HCT116 (cell line): ENCODE measurements at regions not wholly inside any gene's neighbourhood (a gene's known extent, or its start where the extent isn't known, plus 50 kb on each side); places are given as distances from the start of the nearest gene placed in this dataset.

ENCODE experiments used
- ATAC-seq: fragments of 200-7000 bp; cut with Tn5 transposase; 2 replicates; pipeline ENCODE4 v1.9.1; 2020; ENCODE audit warnings: mild to moderate bottlenecking, moderate library complexity
- BruUV-seq: library from RNA; stranded (reverse); fragments of 400-500 nt; replicated peaks from 2 replicates; lab custom pipeline; 2021; lab: Mats Ljungman, UMichigan
- CTCF ChIA-PET: fragments of 300-600 bp; sonication (Branson Sonifier 250); formaldehyde crosslinking; loops from one replicate; lab custom pipeline; 2021; ENCODE audit warnings: antibody characterized with exemption; lab: Charles Lee
- POLR2A ChIA-PET: fragments of 300-600, 350-600 bp; sonication (Branson Sonifier 250); formaldehyde crosslinking; loops from one replicate; lab custom pipeline; 2021; ENCODE audit warnings: antibody characterized with exemption; lab: Charles Lee
- RAD21 ChIA-PET, 2 experiments: fragments of 300-600 bp; sonication (Branson Sonifier 250); formaldehyde crosslinking; loops; one replicate each; lab custom pipeline; 2023; ENCODE audit warnings: low total read pairs in 2 of 2; ENCODE audit not compliant: uncharacterized antibody in 2 of 2, unreplicated experiment in 2 of 2, low non-redundant PET in 1 of 2; lab: Charles Lee
- DNase-seq: peaks from one replicate; pipeline ENCODE4 v3.0.0-alpha.2; 2010; ENCODE audit warnings: low read depth, low spot score
- H2AFZ ChIP-seq: fragments of 200-600 bp; shearing (Covaris generic), sonication (generic); 2 replicates; pipeline ENCODE4 v1.6.1; 2017; ENCODE audit warnings: low read depth, mixed run types, mixed read lengths, antibody characterized with exemption, low read length; ENCODE audit not compliant: poor library complexity, severe bottlenecking
- H3K27ac ChIP-seq: 2 replicates; pipeline ENCODE4 v1.5.1; 2012; ENCODE audit warnings: low read depth, low read length
- H3K27me3 ChIP-seq: fragments of 200-600 bp; sonication (generic); 2 replicates; pipeline ENCODE4 v1.6.1; 2016; ENCODE audit warnings: mixed run types, low read length, mixed read lengths; ENCODE audit not compliant: insufficient read depth
- H3K36me3 ChIP-seq, 2 experiments: fragments of 200-500 bp in 1 of 2; fragments of 200-600 bp in 1 of 2; sonication (Bioruptor generic) in 1 of 2; sonication (generic) in 1 of 2; 2 replicates each; pipeline versions ENCODE4 v1.5.1 to v1.6.1; 2014 to 2016; ENCODE audit warnings: low read length in 2 of 2, inconsistent platforms in 1 of 2, mixed read lengths in 1 of 2, mixed run types in 1 of 2; ENCODE audit not compliant: insufficient read depth in 2 of 2, control insufficient read depth in 1 of 2
- H3K4me1 ChIP-seq, 2 experiments: fragments of 200-600 bp in 1 of 2; sonication (generic) in 1 of 2; 2 replicates each; pipeline versions ENCODE4 v1.5.1 to v1.6.1; 2012 to 2017; ENCODE audit warnings: low read length in 2 of 2, inconsistent platforms in 1 of 2, mild to moderate bottlenecking in 1 of 2, mixed read lengths in 1 of 2, mixed run types in 1 of 2, moderate library complexity in 1 of 2; ENCODE audit not compliant: insufficient read depth in 2 of 2, control insufficient read depth in 1 of 2
- H3K4me2 ChIP-seq: fragments of 200-600 bp; sonication (generic); 2 replicates; pipeline ENCODE4 v1.6.1; 2017; ENCODE audit warnings: mixed run types, low read length, mixed read lengths
- H3K4me3 ChIP-seq, 2 experiments: fragments of 200-600 bp in 1 of 2; sonication (generic) in 1 of 2; replicated peaks in 1 of 2; 2 replicates each; pipeline ENCODE4 v1.5.1; 2011 to 2016; ENCODE audit warnings: low read length in 2 of 2, control low read depth in 1 of 2, low read depth in 1 of 2, mild to moderate bottlenecking in 1 of 2, mixed read lengths in 1 of 2, mixed run types in 1 of 2
- H3K79me2 ChIP-seq: fragments of 200-600 bp; sonication (generic); 2 replicates; pipeline ENCODE4 v1.6.1; 2017; ENCODE audit warnings: mild to moderate bottlenecking, mixed run types, low read length, moderate library complexity, mixed read lengths; ENCODE audit not compliant: insufficient read depth
- H3K9ac ChIP-seq: fragments of 200-600 bp; sonication (generic); 2 replicates; pipeline ENCODE4 v1.6.1; 2016; ENCODE audit warnings: low read length, mixed read lengths
- H3K9me2 ChIP-seq: fragments of 200-600 bp; sonication (generic), shearing (Covaris generic); 2 replicates; pipeline ENCODE4 v1.6.1; 2017; ENCODE audit warnings: mixed run types, mild to moderate bottlenecking, moderate library complexity; ENCODE audit not compliant: insufficient read depth
- H3K9me3 ChIP-seq, 2 experiments: fragments of 200-500 bp in 1 of 2; fragments of 200-600 bp in 1 of 2; sonication (Bioruptor generic) in 1 of 2; sonication (generic) in 1 of 2; 2 replicates each; pipeline ENCODE4 v1.6.1; 2014 to 2017; ENCODE audit warnings: low read length in 2 of 2, mixed read lengths in 2 of 2, inconsistent platforms in 1 of 2, low read depth in 1 of 2, mild to moderate bottlenecking in 1 of 2, mixed run types in 1 of 2, moderate library complexity in 1 of 2; ENCODE audit not compliant: control insufficient read depth in 1 of 2, insufficient read depth in 1 of 2
- H4K20me1 ChIP-seq: fragments of 200-600 bp; sonication (generic), shearing (Covaris generic); 2 replicates; pipeline ENCODE4 v1.6.1; 2017; ENCODE audit warnings: mixed run types, mild to moderate bottlenecking, moderate library complexity; ENCODE audit not compliant: insufficient read depth
- CBX3 ChIP-seq: IDR thresholded peaks from 2 replicates; pipeline ENCODE4 v1.6.1; 2012; ENCODE audit warnings: low read depth
- EGR1 ChIP-seq: IDR thresholded peaks from 2 replicates; pipeline ENCODE4 v1.6.1; 2012; ENCODE audit warnings: low read depth
- EZH2 ChIP-seq: fragments of 200-600 bp; sonication (generic); IDR thresholded peaks from 2 replicates; pipeline ENCODE4 v1.6.1; 2017; ENCODE audit warnings: antibody characterized with exemption, mixed run types
- EZH2phosphoT487 ChIP-seq: fragments of 200-600 bp; IDR thresholded peaks from 2 replicates; pipeline ENCODE4 v1.6.1; 2018; ENCODE audit warnings: antibody characterized with exemption, borderline replicate concordance
- FOSL1 ChIP-seq: IDR thresholded peaks from 2 replicates; pipeline ENCODE4 v1.6.1; 2012; ENCODE audit warnings: low read depth
- TCF7L2 ChIP-seq: IDR thresholded peaks from 2 replicates; pipeline ENCODE4 v1.7.0; 2011; ENCODE audit warnings: borderline replicate concordance, inconsistent platforms; ENCODE audit not compliant: insufficient read depth, insufficient read length; ENCODE audit errors: extremely low read depth
- YY1 ChIP-seq: IDR thresholded peaks from 2 replicates; pipeline ENCODE4 v1.6.1; 2011; ENCODE audit warnings: low read length, low read depth, moderate library complexity, mild to moderate bottlenecking; ENCODE audit not compliant: insufficient replicate concordance; ENCODE audit errors: extremely low read depth
- ZNF274 ChIP-seq: fragments of 200-500 bp; sonication (Bioruptor generic); IDR thresholded peaks from 2 replicates; pipeline ENCODE4 v1.6.1; 2014; ENCODE audit warnings: mild to moderate bottlenecking, low read depth, low read length, inconsistent platforms
- intact Hi-C: fragments of 100-400 bp; cut with micrococcal nuclease; formaldehyde crosslinking; loops from 2 replicates; pipeline ENCODE4 v1.10.0; 2022
- TF ChIP-seq, protein P1 (sequence below): IDR thresholded peaks from 2 replicates; pipeline ENCODE4 v1.6.1; 2012
- TF ChIP-seq, protein P2 (sequence below), 3 experiments: fragments of 200-600 bp in 1 of 3; sonication (generic) in 1 of 3; IDR thresholded peaks in 2 of 3; conservative IDR thresholded peaks in 1 of 3; 2 replicates each; pipeline ENCODE4 v1.5.1; 2012 to 2017; ENCODE audit warnings: low read depth in 2 of 3, low read length in 2 of 3, antibody characterized with exemption in 1 of 3, borderline replicate concordance in 1 of 3, control low read depth in 1 of 3, mild to moderate bottlenecking in 1 of 3, mixed read lengths in 1 of 3, mixed run types in 1 of 3, moderate library complexity in 1 of 3; ENCODE audit not compliant: insufficient read depth in 1 of 3
- TF ChIP-seq, protein P3 (sequence below): IDR thresholded peaks from 2 replicates; pipeline ENCODE4 v1.6.1; 2012; ENCODE audit warnings: low read depth

DNA sequence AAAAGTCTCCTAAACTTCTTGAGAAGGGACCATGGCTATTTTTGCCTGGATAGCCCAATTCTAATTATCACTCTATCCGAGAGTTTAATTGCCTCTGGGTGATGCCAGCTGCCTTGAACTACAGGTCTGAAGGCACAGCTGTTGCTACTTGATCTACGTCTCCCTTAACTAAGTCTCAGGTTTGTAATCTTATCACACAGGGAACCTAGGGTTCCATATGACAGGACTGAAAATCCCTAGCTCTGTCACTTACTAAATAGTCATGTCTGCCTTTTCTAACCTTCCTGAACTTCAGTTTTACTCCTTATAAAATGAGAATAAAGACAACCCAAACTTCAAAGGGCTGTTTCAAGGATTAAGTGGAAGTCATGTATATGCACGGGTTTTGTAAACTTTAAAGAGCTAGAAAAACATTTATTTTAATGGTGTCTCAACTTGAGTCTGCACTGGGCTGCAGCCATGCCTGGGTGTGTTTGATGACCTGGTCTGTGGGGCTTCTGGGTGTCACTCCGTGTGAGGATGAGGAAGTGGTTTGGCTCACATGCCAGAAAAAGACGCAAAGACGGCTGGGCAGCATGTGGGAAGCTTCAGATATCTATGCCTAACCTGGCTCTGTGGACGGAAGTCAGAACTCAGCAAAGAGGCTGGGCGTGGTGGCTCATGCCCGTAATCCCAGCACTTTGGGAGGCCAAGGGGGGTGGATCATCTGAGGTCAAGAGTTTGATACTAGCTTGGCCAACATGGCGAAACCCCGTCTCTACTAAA, 129.3 kb upstream of the SLC44A1 start:
- no peaks in the 10 kb centered on the region for H3K27me3 ChIP-seq
- no peaks in the 10 kb centered on the region for H4K20me1 ChIP-seq
- no peaks in the 10 kb centered on the region for H3K79me2 ChIP-seq
- H2AFZ ChIP-seq, result no peak overlapping the region
- ChIA-PET RAD21 (no interaction called here), POLR2A (no interaction called here), CTCF (no interaction called here)
- no peak overlapping the region for H3K9ac ChIP-seq
- BruUV-seq, result no TSS peak
- TF ChIP-seq YY1, result no peak
- no peaks in the 10 kb centered on the region for H3K9me2 ChIP-seq
- intact Hi-C loops, result no loop called here
- no peak overlapping the region for H3K4me3 ChIP-seq
- no peak overlapping the region for H3K4me2 ChIP-seq
- H3K9me3 ChIP-seq, result no peaks in the 10 kb centered on the region
- DNase-seq (no peak), ATAC-seq (no peak)
- H3K36me3 ChIP-seq, result no peaks in the 10 kb centered on the region
- H3K4me1 ChIP-seq, result 0 out of 4 replicates have a peak, but pooled peaks cover 0 to 4% of the 10 kb centered on the region in 2 experiments
- H3K27ac ChIP-seq, result no peak overlapping the region

DNA sequence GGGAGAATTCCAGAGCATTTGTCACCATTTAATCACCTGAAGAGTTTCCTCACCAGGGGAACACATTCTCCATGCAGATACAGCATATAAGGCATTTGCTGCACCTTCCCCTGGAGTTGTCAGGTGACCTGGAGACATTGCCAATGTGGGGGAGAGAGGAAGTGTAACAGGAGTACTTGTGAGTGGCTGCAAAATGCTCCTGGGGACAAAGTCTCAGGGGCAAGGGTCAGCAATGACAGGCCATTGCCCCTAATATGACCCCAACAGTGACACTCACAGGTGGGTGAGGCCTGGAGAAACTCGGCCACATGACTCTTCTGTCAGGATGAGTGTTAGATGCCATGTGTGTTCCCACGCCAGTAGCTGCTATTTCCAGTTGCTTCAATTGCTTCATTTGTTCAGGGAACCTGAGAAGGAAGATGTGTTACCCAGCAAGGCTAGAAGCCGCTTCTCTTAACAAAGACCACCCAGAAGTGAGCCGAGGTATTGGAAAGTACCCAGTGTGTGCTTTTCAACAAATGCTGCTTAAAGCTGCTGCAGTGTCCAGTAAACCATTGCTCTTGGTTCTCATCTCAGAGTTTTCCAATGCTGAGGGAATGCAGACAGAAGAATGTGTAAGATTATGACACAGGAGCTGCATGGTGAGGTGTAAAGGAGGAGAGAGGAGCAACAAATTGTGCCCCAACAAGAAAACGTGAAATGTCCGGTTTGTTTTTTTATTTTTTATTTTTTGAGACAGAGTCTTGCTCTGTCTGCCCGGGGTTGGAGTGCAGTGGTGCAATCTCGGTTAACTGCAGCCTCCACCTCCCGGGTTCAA, 128.2 kb upstream of the SLC44A1 start:
- no peaks in the 10 kb centered on the region for H3K27me3 ChIP-seq
- H4K20me1 ChIP-seq, result no peaks in the 10 kb centered on the region
- H3K27ac ChIP-seq, result no peak overlapping the region
- RAD21 ChIA-PET, result no interaction called here
- ATAC-seq (no peak), DNase-seq (no peak)
- no peak overlapping the region for H3K4me2 ChIP-seq
- 0 out of 4 replicates have a peak, but pooled peaks cover 0 to 4% of the 10 kb centered on the region in 2 experiments for H3K4me1 ChIP-seq
- no peaks in the 10 kb centered on the region for H3K36me3 ChIP-seq
- no peak overlapping the region for H2AFZ ChIP-seq
- H3K79me2 ChIP-seq, result no peaks in the 10 kb centered on the region
- no TSS peak for BruUV-seq
- no peaks in the 10 kb centered on the region for H3K9me2 ChIP-seq
- H3K4me3 ChIP-seq, result no peak overlapping the region
- intact Hi-C loops, result no loop called here
- no peaks in the 10 kb centered on the region for H3K9me3 ChIP-seq
- CTCF ChIA-PET, result no interaction called here
- no peak overlapping the region for H3K9ac ChIP-seq
- POLR2A ChIA-PET, result interaction anchor here (0.6 kb wide), 1 partner anchor 33 kb away, joined by 3 read pairs; no protein-coding TSS in a partner anchor
- TF ChIP-seq, protein P1, sequence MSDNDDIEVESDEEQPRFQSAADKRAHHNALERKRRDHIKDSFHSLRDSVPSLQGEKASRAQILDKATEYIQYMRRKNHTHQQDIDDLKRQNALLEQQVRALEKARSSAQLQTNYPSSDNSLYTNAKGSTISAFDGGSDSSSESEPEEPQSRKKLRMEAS, result no peak
- TF ChIP-seq, protein P2, sequence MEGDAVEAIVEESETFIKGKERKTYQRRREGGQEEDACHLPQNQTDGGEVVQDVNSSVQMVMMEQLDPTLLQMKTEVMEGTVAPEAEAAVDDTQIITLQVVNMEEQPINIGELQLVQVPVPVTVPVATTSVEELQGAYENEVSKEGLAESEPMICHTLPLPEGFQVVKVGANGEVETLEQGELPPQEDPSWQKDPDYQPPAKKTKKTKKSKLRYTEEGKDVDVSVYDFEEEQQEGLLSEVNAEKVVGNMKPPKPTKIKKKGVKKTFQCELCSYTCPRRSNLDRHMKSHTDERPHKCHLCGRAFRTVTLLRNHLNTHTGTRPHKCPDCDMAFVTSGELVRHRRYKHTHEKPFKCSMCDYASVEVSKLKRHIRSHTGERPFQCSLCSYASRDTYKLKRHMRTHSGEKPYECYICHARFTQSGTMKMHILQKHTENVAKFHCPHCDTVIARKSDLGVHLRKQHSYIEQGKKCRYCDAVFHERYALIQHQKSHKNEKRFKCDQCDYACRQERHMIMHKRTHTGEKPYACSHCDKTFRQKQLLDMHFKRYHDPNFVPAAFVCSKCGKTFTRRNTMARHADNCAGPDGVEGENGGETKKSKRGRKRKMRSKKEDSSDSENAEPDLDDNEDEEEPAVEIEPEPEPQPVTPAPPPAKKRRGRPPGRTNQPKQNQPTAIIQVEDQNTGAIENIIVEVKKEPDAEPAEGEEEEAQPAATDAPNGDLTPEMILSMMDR (IDR thresholded peaks at IDR 0.05 in 2 of 3, conservative IDR thresholded peaks at IDR 0.05 in 1 of 3; ENCODE audit: borderline replicate concordance in 1 of 3, insufficient read depth in 1 of 3, low read depth in 2 of 3, low read length in 2 of 3), result no peak
- TF ChIP-seq, protein P3, sequence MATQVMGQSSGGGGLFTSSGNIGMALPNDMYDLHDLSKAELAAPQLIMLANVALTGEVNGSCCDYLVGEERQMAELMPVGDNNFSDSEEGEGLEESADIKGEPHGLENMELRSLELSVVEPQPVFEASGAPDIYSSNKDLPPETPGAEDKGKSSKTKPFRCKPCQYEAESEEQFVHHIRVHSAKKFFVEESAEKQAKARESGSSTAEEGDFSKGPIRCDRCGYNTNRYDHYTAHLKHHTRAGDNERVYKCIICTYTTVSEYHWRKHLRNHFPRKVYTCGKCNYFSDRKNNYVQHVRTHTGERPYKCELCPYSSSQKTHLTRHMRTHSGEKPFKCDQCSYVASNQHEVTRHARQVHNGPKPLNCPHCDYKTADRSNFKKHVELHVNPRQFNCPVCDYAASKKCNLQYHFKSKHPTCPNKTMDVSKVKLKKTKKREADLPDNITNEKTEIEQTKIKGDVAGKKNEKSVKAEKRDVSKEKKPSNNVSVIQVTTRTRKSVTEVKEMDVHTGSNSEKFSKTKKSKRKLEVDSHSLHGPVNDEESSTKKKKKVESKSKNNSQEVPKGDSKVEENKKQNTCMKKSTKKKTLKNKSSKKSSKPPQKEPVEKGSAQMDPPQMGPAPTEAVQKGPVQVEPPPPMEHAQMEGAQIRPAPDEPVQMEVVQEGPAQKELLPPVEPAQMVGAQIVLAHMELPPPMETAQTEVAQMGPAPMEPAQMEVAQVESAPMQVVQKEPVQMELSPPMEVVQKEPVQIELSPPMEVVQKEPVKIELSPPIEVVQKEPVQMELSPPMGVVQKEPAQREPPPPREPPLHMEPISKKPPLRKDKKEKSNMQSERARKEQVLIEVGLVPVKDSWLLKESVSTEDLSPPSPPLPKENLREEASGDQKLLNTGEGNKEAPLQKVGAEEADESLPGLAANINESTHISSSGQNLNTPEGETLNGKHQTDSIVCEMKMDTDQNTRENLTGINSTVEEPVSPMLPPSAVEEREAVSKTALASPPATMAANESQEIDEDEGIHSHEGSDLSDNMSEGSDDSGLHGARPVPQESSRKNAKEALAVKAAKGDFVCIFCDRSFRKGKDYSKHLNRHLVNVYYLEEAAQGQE, result no peak
- TF ChIP-seq EGR1, result no peak
- TF ChIP-seq FOSL1, result no peak
- no peak for TF ChIP-seq ZNF274
- TF ChIP-seq EZH2, result no peak
- TF ChIP-seq EZH2phosphoT487, result no peak
- TF ChIP-seq CBX3, result no peak
- TF ChIP-seq YY1, result no peak
- no peak for TF ChIP-seq TCF7L2
